Caco-2 (cell line): ENCODE measurements at regions not wholly inside any gene's neighbourhood (a gene's known extent, or its start where the extent isn't known, plus 50 kb on each side); places are given as distances from the start of the nearest gene placed in this dataset.

Experiments
- BruUV-seq: library from RNA; stranded (reverse); fragments of 400-500 nt; replicated peaks from 2 replicates; lab custom pipeline; 2021; lab: Mats Ljungman, UMichigan
- CTCF ChIA-PET: fragments of 300-600 bp; sonication (Branson Sonifier 250); formaldehyde crosslinking; loops from one replicate; lab custom pipeline; 2022; ENCODE audit warnings: antibody characterized with exemption; lab: Charles Lee
- POLR2A ChIA-PET: fragments of 300-600 bp; sonication (Branson Sonifier 250); formaldehyde crosslinking; loops from one replicate; lab custom pipeline; 2022; ENCODE audit warnings: antibody characterized with exemption; lab: Charles Lee
- DNase-seq, 2 experiments: peaks; one replicate each; pipeline versions ENCODE4 v3.0.0 to v3.0.0-alpha.2; 2020 to 2022
- H3K27me3 ChIP-seq: replicated peaks from 2 replicates; pipeline ENCODE4 v1.6.0; 2011; ENCODE audit warnings: low read length; ENCODE audit not compliant: control insufficient read depth, insufficient read depth
- H3K36me3 ChIP-seq: 2 replicates; pipeline ENCODE4 v1.5.1; 2011; ENCODE audit warnings: low read length; ENCODE audit not compliant: control insufficient read depth, insufficient read depth
- H3K4me1 ChIP-seq: fragments of 250-450 bp; sonication (Bioruptor Pico); 2 replicates; pipeline ENCODE4 v1.5.1; 2020; ENCODE audit warnings: mild to moderate bottlenecking
- H3K4me3 ChIP-seq: 2 replicates; pipeline ENCODE4 v1.5.1; 2011; ENCODE audit warnings: low read depth, mild to moderate bottlenecking, control low read depth, low read length
- H3K9me3 ChIP-seq: fragments of 250-450 bp; sonication (Bioruptor Pico); 2 replicates; pipeline ENCODE4 v1.5.1; 2020; ENCODE audit warnings: mild to moderate bottlenecking, moderate library complexity
- H3K27ac Mint-ChIP-seq: one replicate; pipeline ENCODE4 v1.8.0; 2022; ENCODE audit warnings: mixed read lengths; ENCODE audit not compliant: unreplicated experiment
- H3K27me3 Mint-ChIP-seq: one replicate; pipeline ENCODE4 v1.8.0; 2022; ENCODE audit warnings: mixed read lengths; ENCODE audit not compliant: insufficient read depth, unreplicated experiment
- H3K36me3 Mint-ChIP-seq: one replicate; pipeline ENCODE4 v1.8.0; 2022; ENCODE audit warnings: mild to moderate bottlenecking, mixed read lengths; ENCODE audit not compliant: insufficient read depth, unreplicated experiment
- H3K4me1 Mint-ChIP-seq: one replicate; pipeline ENCODE4 v1.8.0; 2022; ENCODE audit warnings: low read depth, mixed read lengths; ENCODE audit not compliant: unreplicated experiment
- H3K4me3 Mint-ChIP-seq: one replicate; pipeline ENCODE4 v1.8.0; 2022; ENCODE audit warnings: mild to moderate bottlenecking, moderate library complexity, mixed read lengths; ENCODE audit not compliant: unreplicated experiment
- H3K9me3 Mint-ChIP-seq: one replicate; pipeline ENCODE4 v1.8.0; 2022; ENCODE audit warnings: mixed read lengths; ENCODE audit not compliant: unreplicated experiment
- intact Hi-C: fragments of 100-400 bp; cut with micrococcal nuclease; formaldehyde crosslinking; loops from one replicate; pipeline ENCODE4 v1.10.0; 2022; ENCODE audit not compliant: unreplicated experiment
- TF ChIP-seq, protein P1 (sequence below), 2 experiments: fragments of 200-600 bp in 1 of 2; IDR thresholded peaks; 1 replicate in 1 of 2; 2 replicates in 1 of 2; pipeline versions ENCODE4 v1.5.1 to v1.8.0; 2011 to 2022; ENCODE audit warnings: antibody characterized with exemption in 1 of 2, control low read depth in 1 of 2, inconsistent platforms in 1 of 2, low read depth in 1 of 2, low read length in 1 of 2, mild to moderate bottlenecking in 1 of 2, moderate library complexity in 1 of 2; ENCODE audit not compliant: insufficient read depth in 1 of 2, severe bottlenecking in 1 of 2, unreplicated experiment in 1 of 2

DNA sequence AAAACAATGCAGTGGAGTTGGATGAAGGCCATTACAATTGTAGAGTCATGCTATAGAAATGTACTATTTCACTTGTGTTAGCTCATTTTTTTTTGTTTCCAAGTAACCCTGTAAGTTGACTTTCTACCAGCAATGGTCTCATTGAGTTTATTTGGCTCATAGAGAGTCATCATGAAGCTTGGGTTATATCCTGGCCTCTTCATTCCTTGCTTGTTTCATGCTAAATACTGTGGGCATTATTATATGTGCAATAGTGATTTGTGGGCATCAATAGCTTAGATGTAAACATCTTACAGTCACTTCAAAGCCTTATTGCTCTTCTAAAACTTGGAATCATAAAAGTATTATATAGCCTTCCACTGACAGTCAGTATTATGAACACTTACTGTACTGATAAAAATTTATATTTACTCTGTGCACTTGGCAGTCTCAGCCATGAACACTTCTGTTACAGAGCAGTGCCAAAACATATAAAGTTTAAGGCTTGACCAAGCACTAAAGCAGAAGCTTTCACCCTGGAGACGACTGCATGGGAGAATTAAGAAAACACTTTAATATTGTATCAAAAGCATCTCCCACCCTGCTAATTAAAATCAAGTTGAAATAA lies 751.2 kb downstream of the SATB2 start:
- intact Hi-C loops, result no loop called here
- Mint-ChIP-seq H3K27ac (no peak overlapping the region), H3K9me3 (no peaks in the 10 kb centered on the region), H3K36me3 (no peaks in the 10 kb centered on the region), H3K27me3 (peaks cover 4% of the 10 kb centered on the region), H3K4me1 (no peaks in the 10 kb centered on the region), H3K4me3 (no peak overlapping the region)
- Histone ChIP-seq H3K4me3 (no peak overlapping the region), H3K27me3 (no peaks in the 10 kb centered on the region), H3K36me3 (no peaks in the 10 kb centered on the region), H3K4me1 (no peaks in the 10 kb centered on the region), H3K9me3 (no peaks in the 10 kb centered on the region)
- no TSS peak for BruUV-seq
- ChIA-PET CTCF (no interaction called here), POLR2A (no interaction called here)
- TF ChIP-seq, protein P1, sequence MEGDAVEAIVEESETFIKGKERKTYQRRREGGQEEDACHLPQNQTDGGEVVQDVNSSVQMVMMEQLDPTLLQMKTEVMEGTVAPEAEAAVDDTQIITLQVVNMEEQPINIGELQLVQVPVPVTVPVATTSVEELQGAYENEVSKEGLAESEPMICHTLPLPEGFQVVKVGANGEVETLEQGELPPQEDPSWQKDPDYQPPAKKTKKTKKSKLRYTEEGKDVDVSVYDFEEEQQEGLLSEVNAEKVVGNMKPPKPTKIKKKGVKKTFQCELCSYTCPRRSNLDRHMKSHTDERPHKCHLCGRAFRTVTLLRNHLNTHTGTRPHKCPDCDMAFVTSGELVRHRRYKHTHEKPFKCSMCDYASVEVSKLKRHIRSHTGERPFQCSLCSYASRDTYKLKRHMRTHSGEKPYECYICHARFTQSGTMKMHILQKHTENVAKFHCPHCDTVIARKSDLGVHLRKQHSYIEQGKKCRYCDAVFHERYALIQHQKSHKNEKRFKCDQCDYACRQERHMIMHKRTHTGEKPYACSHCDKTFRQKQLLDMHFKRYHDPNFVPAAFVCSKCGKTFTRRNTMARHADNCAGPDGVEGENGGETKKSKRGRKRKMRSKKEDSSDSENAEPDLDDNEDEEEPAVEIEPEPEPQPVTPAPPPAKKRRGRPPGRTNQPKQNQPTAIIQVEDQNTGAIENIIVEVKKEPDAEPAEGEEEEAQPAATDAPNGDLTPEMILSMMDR (IDR thresholded peaks at IDR 0.05; ENCODE audit: insufficient read depth in 1 of 2, low read depth in 1 of 2, low read length in 1 of 2, severe bottlenecking in 1 of 2, unreplicated experiment in 1 of 2), result no peak
- DNase-seq, result no peak

DNA sequence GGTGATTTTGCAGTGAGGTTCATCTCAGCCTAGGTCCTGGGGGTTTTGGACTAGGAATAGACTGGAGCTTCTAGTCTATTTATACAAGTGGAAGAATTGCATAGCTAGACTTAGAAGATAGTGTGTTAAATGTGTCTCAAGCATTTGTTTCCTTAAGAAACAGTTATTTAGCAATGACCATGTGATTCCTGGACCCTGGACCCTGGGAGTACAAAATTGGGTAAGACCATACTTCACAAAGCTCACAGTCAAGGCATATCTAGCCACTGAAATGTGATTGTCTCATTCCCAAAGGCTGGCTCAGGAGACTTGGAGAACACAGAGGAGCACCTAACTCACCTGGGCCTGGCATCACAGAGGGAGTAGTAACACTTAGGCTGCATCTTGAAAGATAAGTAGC lies 754.5 kb downstream of the SATB2 start:
- POLR2A ChIA-PET, result no interaction called here
- no peaks in the 10 kb centered on the region for H3K9me3 ChIP-seq
- CTCF ChIA-PET, result no interaction called here
- no peaks in the 10 kb centered on the region for H3K27me3 ChIP-seq
- TF ChIP-seq, protein P1 (IDR thresholded peaks at IDR 0.05; ENCODE audit: insufficient read depth in 1 of 2, low read depth in 1 of 2, low read length in 1 of 2, severe bottlenecking in 1 of 2, unreplicated experiment in 1 of 2), result no peak
- intact Hi-C loops, result no loop called here
- no TSS peak for BruUV-seq
- Mint-ChIP-seq H3K4me3 (no peak overlapping the region), H3K27me3 (no peaks in the 10 kb centered on the region), H3K4me1 (no peaks in the 10 kb centered on the region), H3K27ac (no peak overlapping the region), H3K36me3 (no peaks in the 10 kb centered on the region), H3K9me3 (no peaks in the 10 kb centered on the region)
- H3K4me3 ChIP-seq, result no peak overlapping the region
- no peak for DNase-seq
- H3K4me1 ChIP-seq, result no peaks in the 10 kb centered on the region
- no peaks in the 10 kb centered on the region for H3K36me3 ChIP-seq

DNA sequence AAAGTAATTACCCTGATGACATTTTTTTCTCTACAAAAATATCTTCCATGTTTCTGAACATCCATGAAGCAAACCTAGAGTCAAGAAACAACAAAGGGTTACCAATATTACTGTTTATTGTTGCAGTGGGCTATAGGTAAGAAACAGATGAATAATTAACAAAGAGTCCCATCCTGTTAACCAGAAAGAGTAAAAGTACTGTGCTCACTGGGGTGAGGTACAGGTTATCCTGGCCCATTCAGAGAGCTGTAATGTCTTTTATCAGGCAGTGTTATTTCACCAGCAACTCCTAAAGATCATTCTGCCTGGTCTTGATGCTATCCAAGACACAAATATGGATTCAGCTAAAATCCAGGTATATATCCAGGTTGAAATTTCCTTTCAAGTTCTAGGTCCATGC lies 754.9 kb downstream of the SATB2 start:
- Histone ChIP-seq H3K9me3 (no peaks in the 10 kb centered on the region), H3K4me3 (no peak overlapping the region), H3K27me3 (no peaks in the 10 kb centered on the region), H3K4me1 (no peaks in the 10 kb centered on the region), H3K36me3 (no peaks in the 10 kb centered on the region)
- H3K27me3 Mint-ChIP-seq, result no peaks in the 10 kb centered on the region
- ChIA-PET CTCF (no interaction called here), POLR2A (no interaction called here)
- intact Hi-C loops, result no loop called here
- no peak overlapping the region for H3K4me3 Mint-ChIP-seq
- H3K27ac Mint-ChIP-seq, result no peak overlapping the region
- DNase-seq, result no peak
- H3K9me3 Mint-ChIP-seq, result no peaks in the 10 kb centered on the region
- H3K4me1 Mint-ChIP-seq, result no peaks in the 10 kb centered on the region
- TF ChIP-seq, protein P1 (IDR thresholded peaks at IDR 0.05; ENCODE audit: insufficient read depth in 1 of 2, low read depth in 1 of 2, low read length in 1 of 2, severe bottlenecking in 1 of 2, unreplicated experiment in 1 of 2), result no peak
- BruUV-seq, result no TSS peak
- no peaks in the 10 kb centered on the region for H3K36me3 Mint-ChIP-seq
